AG09319 (cell line): ENCODE measurements at regions not wholly inside any gene's neighbourhood (a gene's known extent, or its start where the extent isn't known, plus 50 kb on each side); places are given as distances from the start of the nearest gene placed in this dataset.

ENCODE experiments used
- DNase-seq: peaks from one replicate; pipeline ENCODE4 v3.0.0-alpha.2; 2010; ENCODE audit warnings: low read depth; ENCODE audit errors: extremely low read depth
- CTCF ChIP-seq: IDR thresholded peaks from 2 replicates; pipeline ENCODE4 v1.5.1; 2011; ENCODE audit warnings: low read depth, mild to moderate bottlenecking, inconsistent platforms, low read length, moderate library complexity

GRCh38 chr6:14646371-14646770 lies 528.8 kb downstream of the CD83 start:
- DNase-seq, result no peak
- TF ChIP-seq CTCF, result no peak

- no peak for TF ChIP-seq CTCF
- DNase-seq, result no peak
Observed at GRCh38 chr6:14647357-14647756, 529.8 kb downstream of the CD83 start.

- no peak for TF ChIP-seq CTCF
Observed at GRCh38 chr6:14652536-14652935, 535.0 kb downstream of the CD83 start.

GRCh38 chr6:14655201-14656061 lies 537.9 kb downstream of the CD83 start:
- no peak for TF ChIP-seq CTCF
- no peak for DNase-seq

More at GRCh38 chr6:14652536-14652935, 535.0 kb downstream of the CD83 start:
- DNase-seq, result no peak

- TF ChIP-seq CTCF, result no peak
- DNase-seq, result no peak
Observed at GRCh38 chr6:14656078-14656521, 538.5 kb downstream of the CD83 start.

- no peak for DNase-seq
- no peak for TF ChIP-seq CTCF
Observed at GRCh38 chr6:14656649-14657048, 539.1 kb downstream of the CD83 start.

- DNase-seq, result no peak
- no peak for TF ChIP-seq CTCF
Observed at GRCh38 chr6:14658030-14658429, 540.5 kb downstream of the CD83 start.
